Mucosa of rectum (tissue), 2 donors: ENCODE measurements at regions not wholly inside any gene's neighbourhood (a gene's known extent, or its start where the extent isn't known, plus 50 kb on each side); places are given as distances from the start of the nearest gene placed in this dataset.

ENCODE experiments used
- H3K27ac ChIP-seq, 2 donors: one replicate each; pipeline ENCODE4 v1.7.0; 2013; ENCODE audit warnings: inconsistent platforms in 2 of 2, low read depth in 2 of 2, low read length in 2 of 2
- H3K27me3 ChIP-seq, 2 donors: one replicate each; pipeline ENCODE4 v1.7.0; 2013; ENCODE audit warnings: low read length in 2 of 2; ENCODE audit not compliant: control insufficient read depth in 2 of 2, insufficient read depth in 2 of 2
- H3K36me3 ChIP-seq, 2 donors: one replicate each; pipeline ENCODE4 v1.7.0; 2013; ENCODE audit warnings: low read length in 2 of 2; ENCODE audit not compliant: control insufficient read depth in 2 of 2, insufficient read depth in 2 of 2
- H3K4me1 ChIP-seq, 2 donors: one replicate each; pipeline ENCODE4 v1.7.0; 2013; ENCODE audit warnings: low read length in 2 of 2, mild to moderate bottlenecking in 1 of 2; ENCODE audit not compliant: control insufficient read depth in 2 of 2, insufficient read depth in 2 of 2
- H3K4me3 ChIP-seq, 2 donors: one replicate each; pipeline ENCODE4 v1.7.0; 2013; ENCODE audit warnings: low read length in 2 of 2
- H3K9ac ChIP-seq, 2 donors: one replicate each; pipeline ENCODE4 v1.7.0; 2013; ENCODE audit warnings: low read length in 2 of 2, low read depth in 1 of 2, mild to moderate bottlenecking in 1 of 2
- H3K9me3 ChIP-seq, 2 donors: one replicate each; pipeline ENCODE4 v1.7.0; 2013; ENCODE audit warnings: low read length in 2 of 2; ENCODE audit not compliant: control insufficient read depth in 2 of 2
- donor health status: healthy.
- donor health status: Normal muscosa, but diverticular disease.

GRCh38 chr17:12242345-12242954 lies 221.8 kb downstream of the MAP2K4 start:
- no peaks in the 10 kb centered on the region for H3K9me3 ChIP-seq
- H3K4me1 ChIP-seq: no peaks in the 10 kb centered on the region
- H3K27ac ChIP-seq: no peak overlapping the region
- H3K27me3 ChIP-seq: no peaks in the 10 kb centered on the region
- H3K4me3 ChIP-seq: no peak overlapping the region
- H3K9ac ChIP-seq: no peak overlapping the region
- no peaks in the 10 kb centered on the region for H3K36me3 ChIP-seq

- no peaks in the 10 kb centered on the region for H3K36me3 ChIP-seq
- no peaks in the 10 kb centered on the region for H3K4me1 ChIP-seq
- no peaks in the 10 kb centered on the region for H3K9me3 ChIP-seq
- no peaks in the 10 kb centered on the region for H3K27me3 ChIP-seq
- H3K4me3 ChIP-seq: no peak overlapping the region
- H3K9ac ChIP-seq: no peak overlapping the region
- no peak overlapping the region for H3K27ac ChIP-seq
These were observed 227.1 kb downstream of the MAP2K4 start for GRCh38 chr17:12247761-12248160.

- Histone ChIP-seq H3K27ac (no peak overlapping the region), H3K36me3 (no peaks in the 10 kb centered on the region), H3K9me3 (no peaks in the 10 kb centered on the region), H3K4me3 (no peak overlapping the region), H3K9ac (no peak overlapping the region), H3K27me3 (no peaks in the 10 kb centered on the region), H3K4me1 (no peaks in the 10 kb centered on the region)
These were observed 230.3 kb downstream of the MAP2K4 start for GRCh38 chr17:12250973-12251372.

- Histone ChIP-seq H3K27ac (no peak overlapping the region), H3K9me3 (no peaks in the 10 kb centered on the region), H3K4me3 (no peak overlapping the region), H3K36me3 (no peaks in the 10 kb centered on the region), H3K9ac (no peak overlapping the region), H3K4me1 (no peaks in the 10 kb centered on the region), H3K27me3 (no peaks in the 10 kb centered on the region)
These were observed 231.8 kb downstream of the MAP2K4 start for GRCh38 chr17:12252462-12252861.

- Histone ChIP-seq H3K9ac (no peak overlapping the region), H3K9me3 (no peaks in the 10 kb centered on the region), H3K4me1 (no peaks in the 10 kb centered on the region), H3K36me3 (no peaks in the 10 kb centered on the region), H3K4me3 (no peak overlapping the region), H3K27ac (no peak overlapping the region), H3K27me3 (no peaks in the 10 kb centered on the region)
These were observed 233.8 kb downstream of the MAP2K4 start for GRCh38 chr17:12254460-12254859.

- H3K4me3 ChIP-seq: no peak overlapping the region
- H3K4me1 ChIP-seq: no peaks in the 10 kb centered on the region
- no peak overlapping the region for H3K27ac ChIP-seq
- no peak overlapping the region for H3K9ac ChIP-seq
- no peaks in the 10 kb centered on the region for H3K9me3 ChIP-seq
- no peaks in the 10 kb centered on the region for H3K36me3 ChIP-seq
- no peaks in the 10 kb centered on the region for H3K27me3 ChIP-seq
These were observed 235.8 kb downstream of the MAP2K4 start for GRCh38 chr17:12256380-12256995.

- H3K36me3 ChIP-seq: no peaks in the 10 kb centered on the region
- no peak overlapping the region for H3K9ac ChIP-seq
- no peak overlapping the region for H3K4me3 ChIP-seq
- H3K27ac ChIP-seq: no peak overlapping the region
- H3K4me1 ChIP-seq: no peaks in the 10 kb centered on the region
- no peaks in the 10 kb centered on the region for H3K27me3 ChIP-seq
- no peaks in the 10 kb centered on the region for H3K9me3 ChIP-seq
These were observed 236.5 kb downstream of the MAP2K4 start for GRCh38 chr17:12257176-12257575.

- Histone ChIP-seq H3K36me3 (no peaks in the 10 kb centered on the region), H3K9ac (no peak overlapping the region), H3K4me1 (no peaks in the 10 kb centered on the region), H3K27ac (no peak overlapping the region), H3K27me3 (no peaks in the 10 kb centered on the region), H3K9me3 (no peaks in the 10 kb centered on the region), H3K4me3 (no peak overlapping the region)
These were observed 240.7 kb downstream of the MAP2K4 start for GRCh38 chr17:12261354-12261753.

GRCh38 chr17:12269751-12270150 lies 249.1 kb downstream of the MAP2K4 start:
- no peak overlapping the region for H3K4me3 ChIP-seq
- H3K27ac ChIP-seq: no peak overlapping the region
- no peak overlapping the region for H3K9ac ChIP-seq
- H3K9me3 ChIP-seq: no peaks in the 10 kb centered on the region
- no peaks in the 10 kb centered on the region for H3K4me1 ChIP-seq
- no peaks in the 10 kb centered on the region for H3K27me3 ChIP-seq
- H3K36me3 ChIP-seq: no peaks in the 10 kb centered on the region

GRCh38 chr17:12277827-12278226 lies 257.1 kb downstream of the MAP2K4 start:
- no peak overlapping the region for H3K9ac ChIP-seq
- H3K4me1 ChIP-seq: no peaks in the 10 kb centered on the region
- H3K36me3 ChIP-seq: no peaks in the 10 kb centered on the region
- no peaks in the 10 kb centered on the region for H3K27me3 ChIP-seq
- no peak overlapping the region for H3K27ac ChIP-seq
- H3K9me3 ChIP-seq: no peaks in the 10 kb centered on the region
- H3K4me3 ChIP-seq: no peak overlapping the region
